ENCODE measurements at regions not wholly inside any gene's neighbourhood (a gene's known extent, or its start where the extent isn't known, plus 50 kb on each side); places are given as distances from the start of the nearest gene placed in this dataset.

DNA sequence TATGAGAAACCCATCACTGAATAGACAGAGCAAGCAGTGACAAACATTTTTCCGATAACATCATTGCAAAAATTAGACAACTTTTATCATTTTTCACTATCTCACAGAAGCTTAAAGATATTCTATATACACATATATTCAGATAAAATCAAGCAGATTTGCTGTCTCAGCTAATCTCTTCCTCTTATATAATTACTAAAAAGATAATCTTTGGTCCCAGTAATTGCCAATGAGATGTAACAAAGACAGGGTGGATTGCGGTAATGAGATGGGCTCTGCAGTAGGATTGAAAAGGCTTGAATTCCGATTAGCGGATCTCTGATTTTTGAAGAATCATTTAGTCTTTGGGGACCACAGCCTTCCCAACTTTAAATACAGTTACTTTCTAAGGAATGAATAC lies 63.5 kb downstream of the SYT4 start:
- DNase-seq (ENCODE audit: low spot score) = no peak

- DNase-seq (ENCODE audit: low spot score) = no peak
These were observed 66.2 kb downstream of the SYT4 start for GRCh38 chr18:43211059-43211458.

DNA sequence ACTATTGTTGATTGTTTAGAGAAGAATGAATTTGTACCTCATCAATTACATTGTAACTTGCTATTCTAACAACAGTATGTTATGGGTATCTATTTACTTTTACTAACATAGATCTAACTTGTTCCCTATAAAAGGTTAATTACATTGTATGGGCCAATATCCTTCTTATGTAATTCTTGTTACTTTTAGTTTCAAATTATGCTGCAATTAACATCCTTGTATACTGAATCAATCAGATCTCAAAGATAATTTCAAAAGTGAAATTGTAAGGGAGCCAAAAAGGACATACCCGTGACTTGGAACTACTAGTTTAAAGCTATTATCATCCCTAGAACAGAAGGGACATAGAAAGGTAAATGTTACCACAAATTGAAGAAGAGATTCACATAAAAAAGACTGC lies 79.9 kb upstream of the RIT2 start:
- DNase-seq (ENCODE audit: low spot score) = no peak

- DNase-seq (ENCODE audit: low spot score) = no peak
These were observed 77.9 kb upstream of the RIT2 start for GRCh38 chr18:43193336-43193735.

- DNase-seq (ENCODE audit: low spot score) = no peak
These were observed 76.9 kb upstream of the RIT2 start for GRCh38 chr18:43192408-43192807.

GRCh38 chr18:43181711-43182110 lies 66.2 kb upstream of the RIT2 start:
- no peak for DNase-seq (ENCODE audit: low spot score)

GRCh38 chr18:43180814-43181213 lies 65.3 kb upstream of the RIT2 start:
- DNase-seq (ENCODE audit: low spot score) = no peak

- peak; percentile 30 for DNase-seq (ENCODE audit: low spot score)
These were observed 59.8 kb upstream of the RIT2 start for GRCh38 chr18:43175257-43175656.

DNA sequence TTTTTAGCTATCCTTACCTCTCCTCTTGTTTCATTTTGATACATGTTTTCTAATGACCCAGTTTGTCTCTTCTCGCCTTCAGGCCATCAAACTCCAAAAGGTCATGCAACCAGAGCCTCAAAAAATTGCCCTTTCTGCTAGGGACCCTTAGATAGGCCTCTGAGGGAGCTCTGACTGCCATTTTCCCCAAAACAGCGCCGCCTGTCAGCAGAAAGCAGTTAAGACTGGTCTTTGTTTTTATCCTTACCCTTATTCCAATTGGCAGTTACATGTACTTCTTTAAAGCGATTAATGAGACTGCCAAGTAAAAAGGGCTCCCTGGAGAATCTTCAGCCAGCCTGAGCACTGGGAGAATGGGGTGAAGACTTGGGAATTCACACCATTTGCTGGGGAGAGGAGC lies 55.1 kb upstream of the RIT2 start:
- DNase-seq (ENCODE audit: low spot score) = no peak

Measured in RKO (cell line).